Prostate gland (tissue), 2 donors: ENCODE measurements at regions not wholly inside any gene's neighbourhood (a gene's known extent, or its start where the extent isn't known, plus 50 kb on each side); places are given as distances from the start of the nearest gene placed in this dataset.

Experiments
- POLR2A ChIP-seq: fragments of 450-650 bp; IDR thresholded peaks from one replicate; pipeline ENCODE4 v1.6.1; 2016; ENCODE audit warnings: antibody characterized with exemption, mild to moderate bottlenecking
- POLR2AphosphoS5 ChIP-seq: sonication (generic); formaldehyde crosslinking; IDR thresholded peaks from one replicate; pipeline ENCODE4 v1.6.1; 2017; ENCODE audit warnings: antibody characterized with exemption
- TF ChIP-seq, protein P1 (sequence below), 4 experiments: fragments of 200-600 bp in 2 of 4; fragments of 450-650 bp in 2 of 4; sonication (generic) in 2 of 4; IDR thresholded peaks; 1 replicate in 3 of 4; 2 replicates in 1 of 4; pipeline ENCODE4 v1.5.1; 2016 to 2019; ENCODE audit warnings: antibody characterized with exemption in 4 of 4, mild to moderate bottlenecking in 2 of 4, moderate library complexity in 2 of 4

DNA sequence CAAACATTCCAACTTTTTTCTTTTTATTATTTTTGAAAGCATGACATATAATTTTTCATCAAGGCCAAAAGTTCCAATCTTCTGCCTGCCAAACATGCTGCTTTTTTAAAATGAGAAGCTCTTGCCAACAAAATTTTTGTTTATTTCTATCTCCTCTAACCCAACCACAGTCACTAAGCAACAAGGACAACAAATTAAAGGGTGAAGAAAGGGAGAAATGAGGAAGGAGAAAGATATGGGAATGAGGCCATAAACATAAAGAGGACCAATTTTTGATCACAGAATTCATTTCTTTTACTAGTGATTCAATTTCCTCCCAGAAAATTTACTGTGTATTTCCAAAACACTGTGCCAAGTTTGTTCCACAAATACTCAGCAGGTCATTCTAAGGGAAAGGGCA, 537.0 kb upstream of the DIAPH2 start:
- TF ChIP-seq POLR2A (no peak), POLR2AphosphoS5 (no peak)
- TF ChIP-seq, protein P1, sequence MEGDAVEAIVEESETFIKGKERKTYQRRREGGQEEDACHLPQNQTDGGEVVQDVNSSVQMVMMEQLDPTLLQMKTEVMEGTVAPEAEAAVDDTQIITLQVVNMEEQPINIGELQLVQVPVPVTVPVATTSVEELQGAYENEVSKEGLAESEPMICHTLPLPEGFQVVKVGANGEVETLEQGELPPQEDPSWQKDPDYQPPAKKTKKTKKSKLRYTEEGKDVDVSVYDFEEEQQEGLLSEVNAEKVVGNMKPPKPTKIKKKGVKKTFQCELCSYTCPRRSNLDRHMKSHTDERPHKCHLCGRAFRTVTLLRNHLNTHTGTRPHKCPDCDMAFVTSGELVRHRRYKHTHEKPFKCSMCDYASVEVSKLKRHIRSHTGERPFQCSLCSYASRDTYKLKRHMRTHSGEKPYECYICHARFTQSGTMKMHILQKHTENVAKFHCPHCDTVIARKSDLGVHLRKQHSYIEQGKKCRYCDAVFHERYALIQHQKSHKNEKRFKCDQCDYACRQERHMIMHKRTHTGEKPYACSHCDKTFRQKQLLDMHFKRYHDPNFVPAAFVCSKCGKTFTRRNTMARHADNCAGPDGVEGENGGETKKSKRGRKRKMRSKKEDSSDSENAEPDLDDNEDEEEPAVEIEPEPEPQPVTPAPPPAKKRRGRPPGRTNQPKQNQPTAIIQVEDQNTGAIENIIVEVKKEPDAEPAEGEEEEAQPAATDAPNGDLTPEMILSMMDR (IDR thresholded peaks at IDR 0.05): no peak
